ENCODE measurements at regions not wholly inside any gene's neighbourhood (a gene's known extent, or its start where the extent isn't known, plus 50 kb on each side); places are given as distances from the start of the nearest gene placed in this dataset.
"Not testable (repeated sequence)": the region's sequence is repeated elsewhere in the genome, so short reads cannot be mapped to it uniquely, and the experiment has no call there.

DNA sequence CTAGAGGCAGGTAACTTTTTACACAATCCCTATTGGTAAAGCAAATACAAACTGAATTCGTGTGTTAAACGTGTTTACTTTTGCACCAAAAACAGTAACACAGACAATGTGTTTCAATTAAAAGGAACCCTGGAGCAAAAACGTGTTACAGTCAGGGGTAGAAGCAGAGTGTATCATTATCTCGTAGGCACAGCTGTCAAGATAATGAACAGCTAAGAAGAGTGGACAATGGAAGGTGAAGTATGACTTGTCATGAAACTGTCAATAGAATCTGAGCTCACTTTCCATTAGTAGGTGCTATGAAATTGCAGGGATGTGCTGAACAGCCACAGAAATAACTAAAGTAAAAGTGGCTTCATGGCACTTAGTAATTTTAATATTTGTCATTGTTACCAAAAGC is 1229.8 kb upstream of the WWC1 start:
- H3K9me3 Mint-ChIP-seq = no peaks in the 10 kb centered on the region
- H3K27me3 Mint-ChIP-seq = no peaks in the 10 kb centered on the region
- H3K4me1 Mint-ChIP-seq (ENCODE audit: low read depth) = no peaks in the 10 kb centered on the region
- H3K4me3 Mint-ChIP-seq = no peak overlapping the region
- intact Hi-C loops (cut with micrococcal nuclease) = no loop called here
- no peaks in the 10 kb centered on the region for H3K36me3 Mint-ChIP-seq (ENCODE audit: low read depth)
- no peak overlapping the region for H3K27ac Mint-ChIP-seq

GRCh38 chr5:167063116-167063515 is 1228.3 kb upstream of the WWC1 start:
- Mint-ChIP-seq H3K9me3 (no peaks in the 10 kb centered on the region), H3K27ac (no peak overlapping the region), H3K4me1 (ENCODE audit: low read depth) (no peaks in the 10 kb centered on the region), H3K36me3 (ENCODE audit: low read depth) (no peaks in the 10 kb centered on the region), H3K4me3 (no peak overlapping the region), H3K27me3 (no peaks in the 10 kb centered on the region)
- intact Hi-C loops (cut with micrococcal nuclease) = no loop called here

DNA sequence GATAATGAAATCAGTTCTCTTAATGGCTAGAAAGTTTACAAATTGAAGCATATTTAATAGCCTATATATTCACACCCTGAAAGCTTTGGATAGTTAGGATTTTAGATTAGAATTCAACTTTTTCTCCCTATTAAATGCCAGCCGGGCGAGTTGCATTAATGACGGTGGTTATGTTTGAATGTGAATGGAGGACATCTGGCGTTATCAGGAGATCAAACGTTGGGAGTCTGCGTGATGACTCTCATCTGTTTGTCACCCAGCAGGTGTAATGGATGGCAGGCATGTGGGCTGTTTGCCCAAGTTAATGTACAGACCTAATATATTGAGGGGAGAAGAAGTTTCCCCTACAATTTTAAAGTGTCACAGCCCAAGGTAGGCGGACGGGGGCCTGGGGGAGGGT is 1227.7 kb upstream of the WWC1 start:
- Mint-ChIP-seq H3K4me1 (ENCODE audit: low read depth) (no peaks in the 10 kb centered on the region), H3K27ac (no peak overlapping the region), H3K4me3 (no peak overlapping the region), H3K36me3 (ENCODE audit: low read depth) (no peaks in the 10 kb centered on the region), H3K27me3 (no peaks in the 10 kb centered on the region), H3K9me3 (no peaks in the 10 kb centered on the region)
- intact Hi-C loops (cut with micrococcal nuclease) = no loop called here

GRCh38 chr5:167064198-167064776 is 1227.2 kb upstream of the WWC1 start:
- intact Hi-C loops (cut with micrococcal nuclease) = no loop called here
- H3K36me3 Mint-ChIP-seq (ENCODE audit: low read depth) = no peaks in the 10 kb centered on the region
- no peaks in the 10 kb centered on the region for H3K27me3 Mint-ChIP-seq
- H3K27ac Mint-ChIP-seq = no peak overlapping the region
- no peak overlapping the region for H3K4me3 Mint-ChIP-seq
- no peaks in the 10 kb centered on the region for H3K9me3 Mint-ChIP-seq
- H3K4me1 Mint-ChIP-seq (ENCODE audit: low read depth) = no peaks in the 10 kb centered on the region

DNA sequence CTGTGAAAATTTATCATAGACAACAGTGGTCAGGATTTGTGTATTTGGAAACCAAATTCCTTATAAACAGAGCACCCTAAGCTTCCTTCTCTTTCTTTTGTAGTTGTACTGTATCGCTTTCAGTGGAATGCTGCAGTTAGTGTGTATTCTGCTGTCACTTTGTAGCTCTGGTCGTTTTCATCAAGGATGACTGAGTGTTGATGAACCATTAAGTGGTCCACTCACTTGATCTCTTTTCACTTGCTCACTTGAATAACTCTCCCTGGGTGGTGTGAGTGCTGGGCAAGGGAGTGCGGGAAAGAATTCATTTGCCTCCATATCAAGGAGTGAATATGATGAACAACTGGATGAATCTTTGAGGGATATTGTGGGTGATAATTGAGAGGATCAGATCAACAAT is 1225.7 kb upstream of the WWC1 start:
- intact Hi-C loops (cut with micrococcal nuclease) = no loop called here
- Mint-ChIP-seq H3K27ac (no peak overlapping the region), H3K4me3 (no peak overlapping the region), H3K27me3 (no peaks in the 10 kb centered on the region), H3K9me3 (no peaks in the 10 kb centered on the region), H3K36me3 (ENCODE audit: low read depth) (no peaks in the 10 kb centered on the region), H3K4me1 (ENCODE audit: low read depth) (no peaks in the 10 kb centered on the region)

DNA sequence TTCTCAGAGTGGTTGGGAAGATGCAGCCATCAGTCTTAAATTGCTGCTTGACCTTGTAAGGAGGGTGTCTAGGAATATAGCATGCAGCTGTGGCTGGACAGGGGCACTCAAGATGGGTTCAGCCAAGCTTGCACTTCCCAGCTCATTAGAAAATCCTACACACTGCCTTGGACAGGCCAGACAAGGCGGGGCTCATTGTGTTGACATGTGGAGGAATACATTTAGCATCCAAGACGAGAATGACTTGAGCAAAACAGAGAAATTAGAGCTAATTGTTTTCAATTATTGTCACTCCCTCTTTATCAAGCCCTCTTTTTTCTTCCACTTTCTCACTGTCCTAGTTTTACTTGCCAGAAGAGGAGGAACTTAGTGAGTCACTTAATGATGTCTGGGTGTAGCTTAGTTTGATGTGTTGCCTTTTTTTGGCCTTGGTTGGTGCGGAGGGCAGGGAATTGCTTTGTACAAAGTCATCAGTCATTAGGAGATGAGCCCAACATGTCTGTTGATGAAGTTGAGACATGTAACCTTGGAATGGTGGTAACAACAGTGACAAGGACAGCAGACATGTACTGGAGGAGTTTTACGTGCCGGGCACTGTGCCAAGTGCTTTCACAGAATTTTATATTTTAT is 1219.3 kb upstream of the WWC1 start:
- no peaks in the 10 kb centered on the region for H3K27me3 Mint-ChIP-seq
- H3K9me3 Mint-ChIP-seq = no peaks in the 10 kb centered on the region
- H3K27ac Mint-ChIP-seq = no peak overlapping the region
- no peak overlapping the region for H3K4me3 Mint-ChIP-seq
- no peaks in the 10 kb centered on the region for H3K4me1 Mint-ChIP-seq (ENCODE audit: low read depth)
- no peaks in the 10 kb centered on the region for H3K36me3 Mint-ChIP-seq (ENCODE audit: low read depth)
- intact Hi-C loops (cut with micrococcal nuclease) = no loop called here

GRCh38 chr5:167081561-167081960 is 1209.9 kb upstream of the WWC1 start:
- Mint-ChIP-seq H3K36me3 (ENCODE audit: low read depth) (no peaks in the 10 kb centered on the region), H3K4me1 (ENCODE audit: low read depth) (no peaks in the 10 kb centered on the region), H3K27me3 (no peaks in the 10 kb centered on the region), H3K9me3 (no peaks in the 10 kb centered on the region), H3K27ac (no peak overlapping the region), H3K4me3 (no peak overlapping the region)
- intact Hi-C loops (cut with micrococcal nuclease) = no loop called here

DNA sequence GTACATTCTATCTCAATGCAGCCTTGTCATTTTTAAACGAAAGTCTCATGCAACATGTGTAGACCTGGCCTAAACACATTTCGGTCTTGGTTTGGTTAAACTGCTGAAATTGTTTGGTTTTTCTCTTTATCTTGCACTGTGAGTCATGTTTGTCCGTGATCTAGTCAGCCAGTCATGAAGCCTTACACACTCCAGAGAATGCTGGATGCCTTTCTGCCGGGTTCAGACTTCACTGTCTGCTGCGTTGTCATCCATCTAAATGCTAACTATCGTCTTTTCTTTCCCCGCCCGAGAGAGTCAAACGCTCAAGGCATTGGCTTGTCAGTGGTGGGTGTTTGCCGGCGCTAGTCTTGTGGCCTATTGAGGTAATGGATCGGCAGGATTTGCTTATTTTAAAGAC is 1194.6 kb upstream of the WWC1 start:
- Mint-ChIP-seq H3K27ac (no peak overlapping the region), H3K9me3 (peaks cover 9% of the 10 kb centered on the region), H3K4me1 (ENCODE audit: low read depth) (no peaks in the 10 kb centered on the region), H3K36me3 (ENCODE audit: low read depth) (no peaks in the 10 kb centered on the region), H3K4me3 (no peak overlapping the region), H3K27me3 (no peaks in the 10 kb centered on the region)
- intact Hi-C loops (cut with micrococcal nuclease) = no loop called here

GRCh38 chr5:167104351-167104750 is 1187.1 kb upstream of the WWC1 start:
- Mint-ChIP-seq H3K27ac (no peak overlapping the region), H3K9me3 (peaks cover 21% of the 10 kb centered on the region), H3K27me3 (no peaks in the 10 kb centered on the region), H3K36me3 (ENCODE audit: low read depth) (no peaks in the 10 kb centered on the region), H3K4me3 (no peak overlapping the region), H3K4me1 (ENCODE audit: low read depth) (no peaks in the 10 kb centered on the region)
- intact Hi-C loops (cut with micrococcal nuclease) = no loop called here

GRCh38 chr5:167105941-167106340 is 1185.5 kb upstream of the WWC1 start:
- H3K27me3 Mint-ChIP-seq = no peaks in the 10 kb centered on the region

DNA sequence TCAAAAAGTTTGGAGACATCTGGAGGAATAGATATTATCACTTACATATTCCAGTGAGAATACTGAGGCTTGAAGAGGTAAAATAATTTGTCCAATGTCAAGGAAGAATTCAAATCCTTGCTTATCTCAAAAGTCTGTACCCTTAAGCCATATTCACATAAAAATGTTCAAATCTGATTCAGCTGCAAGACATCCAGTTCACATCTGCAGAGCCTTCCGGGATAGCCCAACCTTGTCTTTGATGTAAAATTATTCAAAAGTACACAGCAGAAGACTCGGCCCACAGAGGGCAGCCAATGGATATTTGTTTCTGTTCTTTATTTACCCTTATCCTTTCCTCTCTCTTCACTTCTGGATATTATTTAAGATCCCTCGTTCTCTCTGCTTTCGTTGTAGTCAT is 1183.8 kb upstream of the WWC1 start:
- H3K4me1 Mint-ChIP-seq (ENCODE audit: low read depth) = no peaks in the 10 kb centered on the region
- no peak overlapping the region for H3K4me3 Mint-ChIP-seq
- peaks cover 23% of the 10 kb centered on the region for H3K9me3 Mint-ChIP-seq
- intact Hi-C loops (cut with micrococcal nuclease) = no loop called here
- no peaks in the 10 kb centered on the region for H3K27me3 Mint-ChIP-seq
- H3K27ac Mint-ChIP-seq = no peak overlapping the region
- no peaks in the 10 kb centered on the region for H3K36me3 Mint-ChIP-seq (ENCODE audit: low read depth)

More at GRCh38 chr5:167105941-167106340, 1185.5 kb upstream of the WWC1 start:
- H3K9me3 Mint-ChIP-seq = peaks cover 21% of the 10 kb centered on the region
- H3K4me1 Mint-ChIP-seq (ENCODE audit: low read depth) = no peaks in the 10 kb centered on the region
- intact Hi-C loops (cut with micrococcal nuclease) = no loop called here
- no peak overlapping the region for H3K27ac Mint-ChIP-seq
- H3K4me3 Mint-ChIP-seq = no peak overlapping the region
- no peaks in the 10 kb centered on the region for H3K36me3 Mint-ChIP-seq (ENCODE audit: low read depth)

- H3K9me3 Mint-ChIP-seq = peaks cover 29% of the 10 kb centered on the region
- H3K36me3 Mint-ChIP-seq (ENCODE audit: low read depth); H3K4me1 Mint-ChIP-seq (ENCODE audit: low read depth); H3K4me3 Mint-ChIP-seq; H3K27me3 Mint-ChIP-seq; intact Hi-C loops (cut with micrococcal nuclease); H3K27ac Mint-ChIP-seq: not testable (repeated sequence)
Measured at GRCh38 chr5:167108266-167108665, 1183.2 kb upstream of the WWC1 start.

DNA sequence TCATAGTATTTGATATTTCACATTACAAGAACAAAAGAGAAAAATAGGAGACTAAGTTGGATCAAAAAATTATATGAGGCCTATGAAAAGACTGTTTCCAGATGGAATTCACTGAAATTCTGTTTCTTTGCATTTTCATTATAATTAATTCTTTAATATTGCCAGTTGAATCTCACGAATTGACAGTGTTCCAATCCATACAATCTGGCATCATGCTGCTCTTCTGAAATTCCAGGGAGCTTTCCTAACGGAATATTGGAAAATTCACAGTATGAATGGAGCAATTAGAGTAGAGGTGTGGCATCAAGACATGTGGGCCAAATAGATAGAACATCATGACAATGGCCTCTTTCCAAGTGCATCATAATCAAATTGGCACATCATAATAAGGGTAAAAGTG is 1178.9 kb upstream of the WWC1 start:
- H3K4me1 Mint-ChIP-seq (ENCODE audit: low read depth) = no peaks in the 10 kb centered on the region
- intact Hi-C loops (cut with micrococcal nuclease) = no loop called here
- no peak overlapping the region for H3K4me3 Mint-ChIP-seq
- no peak overlapping the region for H3K27ac Mint-ChIP-seq
- H3K27me3 Mint-ChIP-seq = no peaks in the 10 kb centered on the region
- H3K36me3 Mint-ChIP-seq (ENCODE audit: low read depth) = no peaks in the 10 kb centered on the region
- H3K9me3 Mint-ChIP-seq = peaks cover 18% of the 10 kb centered on the region

- Mint-ChIP-seq H3K4me3 (no peak overlapping the region), H3K27me3 (no peaks in the 10 kb centered on the region), H3K36me3 (ENCODE audit: low read depth) (no peaks in the 10 kb centered on the region), H3K9me3 (peaks cover 19% of the 10 kb centered on the region), H3K27ac (no peak overlapping the region), H3K4me1 (ENCODE audit: low read depth) (no peaks in the 10 kb centered on the region)
- intact Hi-C loops (cut with micrococcal nuclease) = no loop called here
Measured at GRCh38 chr5:167122267-167122666, 1169.2 kb upstream of the WWC1 start.

DNA sequence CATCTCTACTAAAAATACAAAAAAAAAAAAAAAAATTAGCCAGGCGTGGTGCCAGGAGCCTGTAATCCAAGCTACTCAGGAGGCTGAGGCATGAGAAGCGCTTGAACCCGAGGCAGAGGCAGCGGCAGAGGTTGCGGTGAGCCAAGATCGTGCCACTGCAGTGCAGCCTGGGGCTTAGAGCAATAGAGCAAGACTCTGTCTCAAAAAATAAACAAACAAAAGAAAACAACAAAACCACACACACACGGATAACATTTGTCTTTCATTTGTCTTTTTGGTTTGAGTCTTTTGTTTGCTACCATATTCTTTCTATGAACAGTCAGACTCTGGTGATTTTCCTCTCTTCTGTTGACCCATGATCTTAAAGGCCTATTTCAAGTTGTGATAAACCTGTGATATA is 1168.3 kb upstream of the WWC1 start:
- Mint-ChIP-seq H3K27me3 (no peaks in the 10 kb centered on the region), H3K36me3 (ENCODE audit: low read depth) (no peaks in the 10 kb centered on the region), H3K4me1 (ENCODE audit: low read depth) (no peaks in the 10 kb centered on the region), H3K9me3 (peaks cover 19% of the 10 kb centered on the region), H3K27ac (no peak overlapping the region), H3K4me3 (no peak overlapping the region)
- intact Hi-C loops (cut with micrococcal nuclease) = no loop called here

All from dendritic cell treated with granulocyte-macrophage colony-stimulating factor and Interleukin-4, amounts not matched to agents 40 ng/mL and 50 ng/mL, for 4 days (primary cell).